GM23338 (cell line): ENCODE measurements at regions not wholly inside any gene's neighbourhood (a gene's known extent, or its start where the extent isn't known, plus 50 kb on each side); places are given as distances from the start of the nearest gene placed in this dataset.
A peak's percentile ranks its signal among the peaks of the same experiment; 100 is the strongest.

ENCODE experiments used
- ATAC-seq: fragments of 200-7000 bp; cut with Tn5 transposase; 3 replicates; pipeline ENCODE4 v1.9.1; 2020
- DNase-seq: peaks from one replicate; pipeline ENCODE4 v3.0.0-alpha.2; 2015; ENCODE audit warnings: low spot score
- H2AFZ ChIP-seq: fragments of 200-600 bp; sonication (generic); 2 replicates; pipeline ENCODE4 v1.8.0; 2016; ENCODE audit warnings: antibody characterized with exemption, mild to moderate bottlenecking, moderate library complexity
- H3F3A ChIP-seq: fragments of 200-600 bp; sonication (generic); replicated peaks from 2 replicates; pipeline ENCODE4 v1.8.0; 2017; ENCODE audit warnings: antibody characterized with exemption, mixed run types, low read depth
- H3K27ac ChIP-seq: fragments of 200-600 bp; sonication (generic); 2 replicates; pipeline ENCODE4 v1.6.1; 2016; ENCODE audit warnings: low read depth
- H3K27me3 ChIP-seq: fragments of 200-600 bp; sonication (generic); 2 replicates; pipeline ENCODE4 v1.8.0; 2016; ENCODE audit warnings: mild to moderate bottlenecking, mixed run types, moderate library complexity; ENCODE audit not compliant: insufficient read depth
- H3K36me3 ChIP-seq: fragments of 200-600 bp; sonication (generic); 2 replicates; pipeline ENCODE4 v1.8.0; 2016; ENCODE audit warnings: mild to moderate bottlenecking; ENCODE audit not compliant: insufficient read depth
- H3K4me1 ChIP-seq: fragments of 200-600 bp; sonication (generic); 2 replicates; pipeline ENCODE4 v1.8.0; 2016; ENCODE audit warnings: mild to moderate bottlenecking, moderate library complexity; ENCODE audit not compliant: insufficient read depth
- H3K4me2 ChIP-seq: fragments of 200-600 bp; sonication (generic); 2 replicates; pipeline ENCODE4 v1.7.1; 2017; ENCODE audit warnings: mixed run types
- H3K4me3 ChIP-seq: fragments of 200-600 bp; sonication (generic); 2 replicates; pipeline ENCODE4 v1.6.1; 2016; ENCODE audit warnings: mixed run types
- H3K79me2 ChIP-seq: fragments of 200-600 bp; sonication (generic); replicated peaks from 2 replicates; pipeline ENCODE4 v1.8.0; 2017; ENCODE audit warnings: mild to moderate bottlenecking; ENCODE audit not compliant: insufficient read depth
- H3K9me2 ChIP-seq: fragments of 200-600 bp; sonication (generic); 2 replicates; pipeline ENCODE4 v1.8.0; 2017; ENCODE audit not compliant: insufficient read depth
- H4K20me1 ChIP-seq: fragments of 200-600 bp; sonication (generic); replicated peaks from 2 replicates; pipeline ENCODE4 v1.8.0; 2017; ENCODE audit warnings: mild to moderate bottlenecking; ENCODE audit not compliant: insufficient read depth
- H3K27ac Mint-ChIP-seq: 2 replicates; pipeline ENCODE4 v1.8.0; 2020; ENCODE audit warnings: inconsistent platforms, mild to moderate bottlenecking, moderate library complexity, mixed read lengths
- H3K27me3 Mint-ChIP-seq: 3 replicates; pipeline ENCODE4 v1.8.0; 2022; ENCODE audit warnings: low read depth, mild to moderate bottlenecking, moderate library complexity, mixed read lengths, inconsistent platforms; ENCODE audit not compliant: insufficient read depth, poor library complexity
- H3K36me3 Mint-ChIP-seq: 3 replicates; pipeline ENCODE4 v1.8.0; 2021; ENCODE audit warnings: low read depth, mild to moderate bottlenecking, inconsistent platforms, moderate library complexity, mixed read lengths
- H3K4me1 Mint-ChIP-seq: 3 replicates; pipeline ENCODE4 v1.8.0; 2020; ENCODE audit warnings: mild to moderate bottlenecking, inconsistent platforms, mixed read lengths
- H3K4me3 Mint-ChIP-seq: 3 replicates; pipeline ENCODE4 v1.8.0; 2021; ENCODE audit warnings: moderate library complexity, mild to moderate bottlenecking, inconsistent platforms, mixed read lengths
- H3K9me3 Mint-ChIP-seq: 3 replicates; pipeline ENCODE4 v1.8.0; 2020; ENCODE audit warnings: moderate library complexity, mild to moderate bottlenecking, inconsistent platforms, mixed read lengths
- CREB1 ChIP-seq: fragments of 250-450 bp; sonication (Bioruptor Pico); IDR thresholded peaks from 2 replicates; pipeline ENCODE4 v1.5.0; 2020; ENCODE audit warnings: low read depth, mild to moderate bottlenecking, moderate library complexity
- EZH2 ChIP-seq: fragments of 200-600 bp; sonication (generic); IDR thresholded peaks from one replicate; pipeline ENCODE4 v1.8.0; 2017; ENCODE audit warnings: antibody characterized with exemption, mild to moderate bottlenecking, low read depth; ENCODE audit not compliant: unreplicated experiment
- JUNB ChIP-seq: IDR thresholded peaks from one replicate; pipeline ENCODE4 v1.6.1; 2016; ENCODE audit warnings: antibody characterized with exemption; ENCODE audit not compliant: unreplicated experiment
- NANOG ChIP-seq: IDR thresholded peaks from 2 replicates; pipeline ENCODE4 v1.6.1; 2016; ENCODE audit warnings: antibody characterized with exemption, borderline replicate concordance
- ZNF114 ChIP-seq: fragments of 250-450 bp; sonication (Bioruptor Pico); IDR thresholded peaks from 2 replicates; pipeline ENCODE4 v1.5.0; 2020; ENCODE audit warnings: mild to moderate bottlenecking, moderate library complexity
- TF ChIP-seq, protein P1 (sequence below): IDR thresholded peaks from 2 replicates; pipeline ENCODE4 v1.6.1; 2016; ENCODE audit warnings: antibody characterized with exemption
- TF ChIP-seq, protein P2 (sequence below): IDR thresholded peaks from one replicate; pipeline ENCODE4 v1.6.1; 2018; ENCODE audit warnings: antibody characterized with exemption; ENCODE audit not compliant: unreplicated experiment

DNA sequence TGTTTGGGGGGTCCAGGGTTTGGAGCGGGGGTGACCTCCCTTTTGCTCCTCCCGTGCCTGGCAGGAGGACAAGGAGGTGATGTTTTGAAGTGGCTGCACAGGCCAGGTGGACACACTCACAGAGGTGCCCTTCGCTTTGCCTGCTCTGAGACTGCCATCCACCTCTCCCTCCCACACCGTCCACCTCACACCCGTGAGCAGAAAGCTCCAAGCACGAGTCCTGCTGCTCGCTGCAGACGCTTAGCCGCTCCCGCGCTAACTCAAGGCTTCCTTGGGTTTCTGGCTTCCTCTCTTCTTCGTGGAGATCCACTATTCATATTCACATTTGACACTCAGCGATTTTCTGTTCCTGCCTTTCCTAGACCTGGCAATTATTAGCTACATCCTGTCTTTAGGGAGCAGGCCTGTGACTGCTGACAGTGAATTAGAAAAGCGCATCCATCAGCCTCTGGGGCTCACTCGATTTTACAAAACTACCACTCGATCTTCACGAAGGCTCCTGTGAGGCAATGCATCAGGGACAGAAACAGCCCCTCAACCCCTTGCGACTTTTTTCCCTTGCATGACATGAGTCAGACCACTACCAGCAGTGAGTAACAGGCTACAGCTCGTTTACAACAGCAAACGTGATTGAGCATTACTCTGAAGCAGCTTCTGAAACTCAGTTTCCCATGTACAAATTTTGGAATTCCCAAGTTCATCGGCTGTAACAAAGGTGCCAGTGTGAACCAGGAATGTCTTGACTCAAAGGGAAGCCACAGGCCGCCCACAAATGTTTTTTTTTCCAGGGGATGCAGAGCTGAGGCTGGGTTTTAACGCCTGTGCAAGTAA lies 238.7 kb upstream of the SOX11 start:
- Mint-ChIP-seq H3K9me3 (peaks cover 49% of the 10 kb centered on the region), H3K27me3 (no peaks in the 10 kb centered on the region), H3K36me3 (no peaks in the 10 kb centered on the region), H3K4me1 (peaks cover 9% of the 10 kb centered on the region; the same call in 2 of the 3 replicates), H3K4me3 (peak overlapping the region; percentile 12; the same call in 1 of the 3 replicates), H3K27ac (no peak overlapping the region)
- Histone ChIP-seq H3K79me2 (no peaks in the 10 kb centered on the region), H3K4me3 (no peak overlapping the region), H3K27ac (no peak overlapping the region), H2AFZ (peak overlapping the region; percentile 45; the same call in 1 of the 2 replicates), H3F3A (no peaks in the 10 kb centered on the region), H3K4me1 (no peaks in the 10 kb centered on the region), H3K9me2 (no peaks in the 10 kb centered on the region), H4K20me1 (no peaks in the 10 kb centered on the region), H3K27me3 (no peaks in the 10 kb centered on the region), H3K4me2 (no peak overlapping the region), H3K36me3 (no peaks in the 10 kb centered on the region)
- TF ChIP-seq JUNB (peak; percentile 44), EZH2 (no peak)
- no peak for DNase-seq
- peak; percentile 62 for ATAC-seq

DNA sequence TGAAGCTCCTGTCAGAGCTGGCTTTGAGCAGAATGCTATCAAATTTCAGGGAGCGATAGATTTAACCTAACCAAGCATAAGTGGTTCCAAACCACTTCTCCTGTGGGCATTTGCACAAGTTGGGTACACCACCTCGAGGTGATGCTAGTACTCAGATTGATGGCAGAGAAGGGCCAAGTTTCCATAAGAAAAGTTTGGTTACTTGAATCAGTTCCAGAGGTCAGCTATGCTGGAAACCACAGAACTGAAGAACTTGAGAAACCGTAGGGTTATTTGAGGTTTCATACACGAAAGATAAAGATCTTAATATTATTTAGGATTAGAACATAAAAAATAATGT lies 238.2 kb upstream of the SOX11 start:
- Histone ChIP-seq H3K79me2 (no peaks in the 10 kb centered on the region), H3K27me3 (no peaks in the 10 kb centered on the region), H3K4me2 (no peak overlapping the region), H2AFZ (no peak overlapping the region), H3K27ac (no peak overlapping the region), H3F3A (no peaks in the 10 kb centered on the region), H3K9me2 (no peaks in the 10 kb centered on the region), H3K4me1 (no peaks in the 10 kb centered on the region), H3K4me3 (no peak overlapping the region), H4K20me1 (no peaks in the 10 kb centered on the region), H3K36me3 (no peaks in the 10 kb centered on the region)
- Mint-ChIP-seq H3K36me3 (no peaks in the 10 kb centered on the region), H3K27me3 (no peaks in the 10 kb centered on the region), H3K4me3 (no peak overlapping the region), H3K9me3 (peaks cover 55% of the 10 kb centered on the region), H3K4me1 (peaks cover 9% of the 10 kb centered on the region; the same call in 2 of the 3 replicates), H3K27ac (no peak overlapping the region)
- TF ChIP-seq, protein P1, sequence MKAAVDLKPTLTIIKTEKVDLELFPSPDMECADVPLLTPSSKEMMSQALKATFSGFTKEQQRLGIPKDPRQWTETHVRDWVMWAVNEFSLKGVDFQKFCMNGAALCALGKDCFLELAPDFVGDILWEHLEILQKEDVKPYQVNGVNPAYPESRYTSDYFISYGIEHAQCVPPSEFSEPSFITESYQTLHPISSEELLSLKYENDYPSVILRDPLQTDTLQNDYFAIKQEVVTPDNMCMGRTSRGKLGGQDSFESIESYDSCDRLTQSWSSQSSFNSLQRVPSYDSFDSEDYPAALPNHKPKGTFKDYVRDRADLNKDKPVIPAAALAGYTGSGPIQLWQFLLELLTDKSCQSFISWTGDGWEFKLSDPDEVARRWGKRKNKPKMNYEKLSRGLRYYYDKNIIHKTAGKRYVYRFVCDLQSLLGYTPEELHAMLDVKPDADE = no peak
- TF ChIP-seq NANOG (no peak), ZNF114 (CRISPR knock-in tag) (no peak), CREB1 (CRISPR knock-in tag) (no peak)
- TF ChIP-seq, protein P2, sequence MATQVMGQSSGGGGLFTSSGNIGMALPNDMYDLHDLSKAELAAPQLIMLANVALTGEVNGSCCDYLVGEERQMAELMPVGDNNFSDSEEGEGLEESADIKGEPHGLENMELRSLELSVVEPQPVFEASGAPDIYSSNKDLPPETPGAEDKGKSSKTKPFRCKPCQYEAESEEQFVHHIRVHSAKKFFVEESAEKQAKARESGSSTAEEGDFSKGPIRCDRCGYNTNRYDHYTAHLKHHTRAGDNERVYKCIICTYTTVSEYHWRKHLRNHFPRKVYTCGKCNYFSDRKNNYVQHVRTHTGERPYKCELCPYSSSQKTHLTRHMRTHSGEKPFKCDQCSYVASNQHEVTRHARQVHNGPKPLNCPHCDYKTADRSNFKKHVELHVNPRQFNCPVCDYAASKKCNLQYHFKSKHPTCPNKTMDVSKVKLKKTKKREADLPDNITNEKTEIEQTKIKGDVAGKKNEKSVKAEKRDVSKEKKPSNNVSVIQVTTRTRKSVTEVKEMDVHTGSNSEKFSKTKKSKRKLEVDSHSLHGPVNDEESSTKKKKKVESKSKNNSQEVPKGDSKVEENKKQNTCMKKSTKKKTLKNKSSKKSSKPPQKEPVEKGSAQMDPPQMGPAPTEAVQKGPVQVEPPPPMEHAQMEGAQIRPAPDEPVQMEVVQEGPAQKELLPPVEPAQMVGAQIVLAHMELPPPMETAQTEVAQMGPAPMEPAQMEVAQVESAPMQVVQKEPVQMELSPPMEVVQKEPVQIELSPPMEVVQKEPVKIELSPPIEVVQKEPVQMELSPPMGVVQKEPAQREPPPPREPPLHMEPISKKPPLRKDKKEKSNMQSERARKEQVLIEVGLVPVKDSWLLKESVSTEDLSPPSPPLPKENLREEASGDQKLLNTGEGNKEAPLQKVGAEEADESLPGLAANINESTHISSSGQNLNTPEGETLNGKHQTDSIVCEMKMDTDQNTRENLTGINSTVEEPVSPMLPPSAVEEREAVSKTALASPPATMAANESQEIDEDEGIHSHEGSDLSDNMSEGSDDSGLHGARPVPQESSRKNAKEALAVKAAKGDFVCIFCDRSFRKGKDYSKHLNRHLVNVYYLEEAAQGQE = no peak
- ATAC-seq = no peak
- DNase-seq = no peak
